ENCODE measurements at regions not wholly inside any gene's neighbourhood (a gene's known extent, or its start where the extent isn't known, plus 50 kb on each side); places are given as distances from the start of the nearest gene placed in this dataset.

- H3K27me3 ChIP-seq, result no peaks in the 10 kb centered on the region
- no peak for TF ChIP-seq POLR2A (IDR thresholded peaks at IDR 0.05)
- no peak for TF ChIP-seq CTCF (IDR thresholded peaks at IDR 0.05)
- no peak overlapping the region for H3K4me3 ChIP-seq
- 47 to 48% methylated on average over 4 of the region's 4 CpGs for WGBS, 2 donors
- H3K27ac ChIP-seq, result no peak overlapping the region
- H3K36me3 ChIP-seq (ENCODE audit: low read depth, missing control alignments), result no peaks in the 10 kb centered on the region
- DNase-seq, result no peak
- no peaks in the 10 kb centered on the region for H3K4me1 ChIP-seq
- intact Hi-C loops (cut with DNase I; ENCODE audit: low total_unique reads), result no loop called here
- H3K9me3 ChIP-seq, result no peaks in the 10 kb centered on the region
Observed at GRCh38 chr17:34502426-34502825, 77.0 kb upstream of the TMEM132E start.

- no peaks in the 10 kb centered on the region for H3K36me3 ChIP-seq (ENCODE audit: low read depth, missing control alignments)
- no peaks in the 10 kb centered on the region for H3K4me1 ChIP-seq
- WGBS, 2 donors, result 20 to 29% methylated on average over 1 of the region's 1 CpG
- no peak for DNase-seq
- H3K27me3 ChIP-seq, result no peaks in the 10 kb centered on the region
- no peak for TF ChIP-seq CTCF (IDR thresholded peaks at IDR 0.05)
- intact Hi-C loops (cut with DNase I; ENCODE audit: low total_unique reads), result no loop called here
- H3K27ac ChIP-seq, result no peak overlapping the region
- no peak overlapping the region for H3K4me3 ChIP-seq
- H3K9me3 ChIP-seq, result no peaks in the 10 kb centered on the region
Observed at GRCh38 chr17:34499576-34499975, 79.8 kb upstream of the TMEM132E start.

- H3K4me1 ChIP-seq, result no peaks in the 10 kb centered on the region
- no peaks in the 10 kb centered on the region for H3K27me3 ChIP-seq
- WGBS, 2 donors, result 79 to 83% methylated on average over 3 of the region's 3 CpGs
- TF ChIP-seq POLR2A (IDR thresholded peaks at IDR 0.05) (no peak), CTCF (IDR thresholded peaks at IDR 0.05) (no peak)
- DNase-seq, result no peak
- H3K36me3 ChIP-seq (ENCODE audit: low read depth, missing control alignments), result no peaks in the 10 kb centered on the region
- H3K9me3 ChIP-seq, result no peaks in the 10 kb centered on the region
- H3K4me3 ChIP-seq, result no peak overlapping the region
- no peak overlapping the region for H3K27ac ChIP-seq
- intact Hi-C loops (cut with DNase I; ENCODE audit: low total_unique reads), result no loop called here
Observed at GRCh38 chr17:34493917-34494316, 85.5 kb upstream of the TMEM132E start.

- no peaks in the 10 kb centered on the region for H3K9me3 ChIP-seq
- no peaks in the 10 kb centered on the region for H3K36me3 ChIP-seq (ENCODE audit: low read depth, missing control alignments)
- no peak for TF ChIP-seq POLR2A (IDR thresholded peaks at IDR 0.05)
- TF ChIP-seq CTCF (IDR thresholded peaks at IDR 0.05), result no peak
- H3K4me3 ChIP-seq, result no peak overlapping the region
- DNase-seq, result no peak
- WGBS, 2 donors, result 20 to 29% methylated on average over 2 to 12 of the region's 12 CpGs
- intact Hi-C loops (cut with DNase I; ENCODE audit: low total_unique reads), result no loop called here
- H3K27ac ChIP-seq, result no peak overlapping the region
- no peaks in the 10 kb centered on the region for H3K4me1 ChIP-seq
- no peaks in the 10 kb centered on the region for H3K27me3 ChIP-seq
Observed at GRCh38 chr17:34487626-34488025, 91.8 kb upstream of the TMEM132E start.

- Histone ChIP-seq H3K36me3 (ENCODE audit: low read depth, missing control alignments) (no peaks in the 10 kb centered on the region), H3K4me3 (no peak overlapping the region), H3K27me3 (no peaks in the 10 kb centered on the region), H3K9me3 (no peaks in the 10 kb centered on the region), H3K27ac (no peak overlapping the region), H3K4me1 (no peaks in the 10 kb centered on the region)
- 69 to 80% methylated on average over 8 of the region's 8 CpGs for WGBS, 2 donors
- TF ChIP-seq CTCF (IDR thresholded peaks at IDR 0.05), result no peak
- TF ChIP-seq POLR2A (IDR thresholded peaks at IDR 0.05), result no peak
- intact Hi-C loops (cut with DNase I; ENCODE audit: low total_unique reads), result no loop called here
- DNase-seq, result no peak
Observed at GRCh38 chr17:34486761-34487160, 92.6 kb upstream of the TMEM132E start.
